Neural progenitor cell (in vitro differentiated cells): ENCODE measurements at regions not wholly inside any gene's neighbourhood (a gene's known extent, or its start where the extent isn't known, plus 50 kb on each side); places are given as distances from the start of the nearest gene placed in this dataset.

Experiments used
- CTCF ChIP-seq: fragments of 200-600 bp; sonication (generic); IDR thresholded peaks from 2 replicates; pipeline ENCODE4 v1.5.1; 2017; ENCODE audit warnings: antibody characterized with exemption, mild to moderate bottlenecking
- EZH2 ChIP-seq: fragments of 200-600 bp; sonication (generic); IDR thresholded peaks from 2 replicates; pipeline ENCODE4 v1.6.1; 2017; ENCODE audit warnings: antibody characterized with exemption, mild to moderate bottlenecking, moderate library complexity
- EZH2phosphoT487 ChIP-seq: fragments of 200-600 bp; sonication (generic); IDR thresholded peaks from 2 replicates; pipeline ENCODE4 v1.6.1; 2017; ENCODE audit warnings: antibody characterized with exemption

GRCh38 chr4:115249808-115250207 is 136.4 kb upstream of the NDST4 start:
- no peak for TF ChIP-seq CTCF
- TF ChIP-seq EZH2 = no peak
- TF ChIP-seq EZH2phosphoT487 = no peak
